ENCODE measurements at regions not wholly inside any gene's neighbourhood (a gene's known extent, or its start where the extent isn't known, plus 50 kb on each side); places are given as distances from the start of the nearest gene placed in this dataset.
A peak's percentile ranks its signal among the peaks of the same experiment; 100 is the strongest.

DNA sequence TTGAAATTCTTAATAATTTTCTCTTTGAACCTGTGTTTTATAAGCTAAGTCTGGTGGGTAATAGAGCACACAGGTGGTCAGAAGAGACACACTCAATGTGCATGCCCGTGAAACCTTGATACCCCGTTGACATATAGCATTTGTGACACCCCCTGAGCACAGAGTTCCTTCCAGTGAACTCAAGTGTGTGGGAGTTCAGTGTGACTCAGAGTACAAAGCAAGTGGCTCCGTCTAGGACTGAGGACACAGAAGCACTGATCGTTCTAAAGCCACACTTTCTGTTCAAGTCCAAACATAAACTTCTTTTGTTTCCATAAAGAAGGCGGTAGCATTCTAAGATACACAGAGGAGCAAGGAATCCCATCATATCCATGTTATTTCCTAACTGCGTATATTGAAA lies 523.6 kb downstream of the PID1 start:
- WGBS, 2 donors: 74 to 80% methylated on average over 6 of the region's 6 CpGs
- TF ChIP-seq EP300 (IDR thresholded peaks at IDR 0.05) (no peak), POLR2AphosphoS5 (IDR thresholded peaks at IDR 0.05) (no peak), CTCF (IDR thresholded peaks at IDR 0.05) (no peak), POLR2A (IDR thresholded peaks at IDR 0.05) (no peak)
- Histone ChIP-seq H3K4me1 (no peaks in the 10 kb centered on the region), H3K27me3 (no peaks in the 10 kb centered on the region), H3K36me3 (no peaks in the 10 kb centered on the region), H3K27ac (no peak overlapping the region), H3K9me3 (no peaks in the 10 kb centered on the region), H3K4me3 (no peak overlapping the region)
- DNase-seq: no peak
- intact Hi-C loops (cut with DNase I): no loop called here

DNA sequence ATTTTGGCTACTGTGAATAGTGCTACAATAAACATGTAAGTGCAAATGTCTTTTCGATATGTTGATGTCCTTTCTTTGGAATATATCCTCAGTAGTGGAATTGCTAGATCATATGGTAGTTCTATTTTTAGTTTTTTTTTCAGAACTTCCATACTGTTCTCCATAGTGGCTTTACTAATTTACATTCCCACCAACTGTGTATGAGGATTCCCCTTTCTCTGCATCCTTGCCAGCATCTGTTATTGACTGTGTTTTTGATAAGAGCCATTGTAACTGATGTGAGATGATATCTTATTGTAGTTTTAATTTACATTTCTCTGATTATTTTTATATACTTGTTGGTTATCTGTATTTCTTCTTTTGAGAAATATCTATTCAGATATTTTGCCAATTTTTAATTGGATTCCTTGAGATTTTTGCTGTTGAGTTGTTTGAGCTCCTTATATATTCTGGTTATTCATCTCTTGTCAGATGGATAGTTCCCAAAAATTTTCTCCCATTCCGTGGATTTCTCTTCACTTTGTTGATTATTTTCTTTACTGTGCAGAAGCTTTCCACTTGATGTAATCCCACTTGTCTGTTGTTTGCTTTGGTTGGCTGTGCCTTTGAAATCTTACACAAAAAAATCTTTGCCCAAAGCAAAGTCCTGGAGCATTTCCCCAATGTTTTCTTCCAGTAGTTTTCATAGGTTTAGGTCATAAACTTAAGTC lies 532.3 kb downstream of the PID1 start:
- WGBS, 2 donors: 71 to 82% methylated on average over 2 of the region's 2 CpGs

GRCh38 chr2:228735697-228736096 lies 535.4 kb downstream of the PID1 start:
- DNase-seq: no peak
- H3K27me3 ChIP-seq: no peaks in the 10 kb centered on the region
- H3K4me1 ChIP-seq: no peaks in the 10 kb centered on the region
- no peak overlapping the region for H3K27ac ChIP-seq
- intact Hi-C loops (cut with DNase I): no loop called here
- H3K36me3 ChIP-seq: no peaks in the 10 kb centered on the region
- peaks cover 0 to 2% (median 0%) of the 10 kb centered on the region in 4 donors for H3K9me3 ChIP-seq
- no peak overlapping the region for H3K4me3 ChIP-seq
- WGBS, 2 donors: 81 to 95% methylated on average over 3 of the region's 3 CpGs
- no peak for TF ChIP-seq EP300 (IDR thresholded peaks at IDR 0.05)

More for the DNA sequence above, 532.3 kb downstream of the PID1 start:
- TF ChIP-seq CTCF (IDR thresholded peaks at IDR 0.05) (no peak), EP300 (IDR thresholded peaks at IDR 0.05) (no peak), POLR2A (IDR thresholded peaks at IDR 0.05) (no peak), POLR2AphosphoS5 (IDR thresholded peaks at IDR 0.05) (no peak)
- H3K36me3 ChIP-seq: no peaks in the 10 kb centered on the region
- H3K27me3 ChIP-seq: no peaks in the 10 kb centered on the region
- no peak overlapping the region for H3K27ac ChIP-seq
- H3K9me3 ChIP-seq: no peaks in the 10 kb centered on the region
- H3K4me3 ChIP-seq: no peak overlapping the region
- no peak for DNase-seq
- intact Hi-C loops (cut with DNase I): no loop called here
- no peaks in the 10 kb centered on the region for H3K4me1 ChIP-seq

GRCh38 chr2:228731517-228731916 lies 539.6 kb downstream of the PID1 start:
- Histone ChIP-seq H3K27me3 (no peaks in the 10 kb centered on the region), H3K4me3 (no peak overlapping the region), H3K36me3 (no peaks in the 10 kb centered on the region), H3K4me1 (no peaks in the 10 kb centered on the region), H3K9me3 (peaks cover 0 to 2% (median 0%) of the 10 kb centered on the region in 4 donors), H3K27ac (no peak overlapping the region)
- peak; percentile 72 for DNase-seq
- TF ChIP-seq CTCF (IDR thresholded peaks at IDR 0.05): no peak
- TF ChIP-seq POLR2AphosphoS5 (IDR thresholded peaks at IDR 0.05): no peak
- no peak for TF ChIP-seq POLR2A (IDR thresholded peaks at IDR 0.05)
- no peak for TF ChIP-seq EP300 (IDR thresholded peaks at IDR 0.05)
- intact Hi-C loops (cut with DNase I): no loop called here

DNA sequence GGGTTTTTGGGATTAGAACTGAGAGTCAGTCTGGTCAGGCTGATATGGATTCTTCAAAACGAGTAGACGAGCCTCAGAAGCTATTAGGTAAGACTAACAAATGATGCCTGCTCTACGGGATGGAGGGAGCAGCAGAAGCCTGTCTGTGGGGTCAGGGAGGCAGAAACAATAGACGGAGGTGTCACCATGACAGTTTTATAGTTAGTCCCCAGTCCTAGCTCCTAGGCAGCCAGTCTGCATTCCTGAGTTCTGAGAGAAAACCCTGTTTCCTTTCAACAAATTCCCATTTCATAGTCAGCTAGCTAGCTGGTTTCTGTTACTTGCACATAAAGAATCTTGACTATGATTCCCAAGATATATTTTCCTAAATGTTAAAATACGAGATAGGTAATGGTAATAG lies 542.1 kb downstream of the PID1 start:
- Histone ChIP-seq H3K36me3 (no peaks in the 10 kb centered on the region), H3K9me3 (peaks cover 0 to 2% (median 0%) of the 10 kb centered on the region in 4 donors), H3K4me1 (no peaks in the 10 kb centered on the region), H3K27me3 (no peaks in the 10 kb centered on the region), H3K27ac (peak overlapping the region in 1 of 4 donors; percentile 21), H3K4me3 (no peak overlapping the region)
- no peak for DNase-seq
- intact Hi-C loops (cut with DNase I): no loop called here
- WGBS, 2 donors: 29 to 33% methylated on average over 5 of the region's 5 CpGs
- TF ChIP-seq EP300 (IDR thresholded peaks at IDR 0.05) (no peak), POLR2A (IDR thresholded peaks at IDR 0.05) (no peak), POLR2AphosphoS5 (IDR thresholded peaks at IDR 0.05) (no peak), CTCF (IDR thresholded peaks at IDR 0.05) (no peak)

All from sigmoid colon (tissue), 6 donors.